HG03575 (cell line): ENCODE measurements at regions not wholly inside any gene's neighbourhood (a gene's known extent, or its start where the extent isn't known, plus 50 kb on each side); places are given as distances from the start of the nearest gene placed in this dataset.

Source experiments
- ATAC-seq: cut with Tn5 transposase; IDR thresholded peaks from one replicate; pipeline ENCODE4 v1.9.1; 2021; ENCODE audit not compliant: unreplicated experiment, insufficient number of reproducible peaks, low FRiP score; ENCODE audit errors: extremely low read depth

GRCh38 chrX:2609431-2610238, 81.5 kb upstream of the CD99 start:
- ATAC-seq, result no peak

- peak; percentile 54 for ATAC-seq
Measured at GRCh38 chrX:2608638-2609430, 82.3 kb upstream of the CD99 start.

GRCh38 chrX:2607113-2607512, 84.0 kb upstream of the CD99 start:
- no peak for ATAC-seq

GRCh38 chrX:2600564-2600963, 90.5 kb upstream of the CD99 start:
- no peak for ATAC-seq

GRCh38 chrX:2596555-2597255, 94.4 kb upstream of the CD99 start:
- no peak for ATAC-seq

- ATAC-seq, result no peak
Measured at GRCh38 chrX:2596045-2596444, 95.0 kb upstream of the CD99 start.

GRCh38 chrX:2595258-2595657, 94.5 kb upstream of the DHRSX start:
- ATAC-seq, result no peak

- ATAC-seq, result no peak
Measured at GRCh38 chrX:2594491-2594890, 93.7 kb upstream of the DHRSX start.

GRCh38 chrX:2592279-2592678, 91.5 kb upstream of the DHRSX start:
- no peak for ATAC-seq

- ATAC-seq, result no peak
Measured at GRCh38 chrX:2589186-2590020, 88.6 kb upstream of the DHRSX start.

- ATAC-seq, result no peak
Measured at GRCh38 chrX:2588049-2588448, 87.3 kb upstream of the DHRSX start.

- no peak for ATAC-seq
Measured at GRCh38 chrX:2587146-2587545, 86.4 kb upstream of the DHRSX start.

- no peak for ATAC-seq
Measured at GRCh38 chrX:2585158-2585470, 84.3 kb upstream of the DHRSX start.

- ATAC-seq, result no peak
Measured at GRCh38 chrX:2584251-2585157, 83.7 kb upstream of the DHRSX start.

- no peak for ATAC-seq
Measured at GRCh38 chrX:2583194-2584162, 82.7 kb upstream of the DHRSX start.

- no peak for ATAC-seq
Measured at GRCh38 chrX:2582667-2583066, 81.9 kb upstream of the DHRSX start.

- ATAC-seq, result no peak
Measured at GRCh38 chrX:2581296-2581695, 80.5 kb upstream of the DHRSX start.
